SH-SY5Y (cell line): ENCODE measurements at regions not wholly inside any gene's neighbourhood (a gene's known extent, or its start where the extent isn't known, plus 50 kb on each side); places are given as distances from the start of the nearest gene placed in this dataset.
A peak's percentile ranks its signal among the peaks of the same experiment; 100 is the strongest.

Experiments used
- GATA2 ChIP-seq: IDR thresholded peaks from 2 replicates; pipeline ENCODE4 v1.6.1; 2011; ENCODE audit warnings: mild to moderate bottlenecking, low read depth, low read length
- GATA3 ChIP-seq: IDR thresholded peaks from 2 replicates; pipeline ENCODE4 v1.6.1; 2011; ENCODE audit warnings: low read depth, mild to moderate bottlenecking, low read length, moderate library complexity

- TF ChIP-seq GATA2, result no peak
- TF ChIP-seq GATA3, result no peak
Measured at GRCh38 chr7:67301667-67302066, 305.0 kb downstream of the TYW1 start.

DNA sequence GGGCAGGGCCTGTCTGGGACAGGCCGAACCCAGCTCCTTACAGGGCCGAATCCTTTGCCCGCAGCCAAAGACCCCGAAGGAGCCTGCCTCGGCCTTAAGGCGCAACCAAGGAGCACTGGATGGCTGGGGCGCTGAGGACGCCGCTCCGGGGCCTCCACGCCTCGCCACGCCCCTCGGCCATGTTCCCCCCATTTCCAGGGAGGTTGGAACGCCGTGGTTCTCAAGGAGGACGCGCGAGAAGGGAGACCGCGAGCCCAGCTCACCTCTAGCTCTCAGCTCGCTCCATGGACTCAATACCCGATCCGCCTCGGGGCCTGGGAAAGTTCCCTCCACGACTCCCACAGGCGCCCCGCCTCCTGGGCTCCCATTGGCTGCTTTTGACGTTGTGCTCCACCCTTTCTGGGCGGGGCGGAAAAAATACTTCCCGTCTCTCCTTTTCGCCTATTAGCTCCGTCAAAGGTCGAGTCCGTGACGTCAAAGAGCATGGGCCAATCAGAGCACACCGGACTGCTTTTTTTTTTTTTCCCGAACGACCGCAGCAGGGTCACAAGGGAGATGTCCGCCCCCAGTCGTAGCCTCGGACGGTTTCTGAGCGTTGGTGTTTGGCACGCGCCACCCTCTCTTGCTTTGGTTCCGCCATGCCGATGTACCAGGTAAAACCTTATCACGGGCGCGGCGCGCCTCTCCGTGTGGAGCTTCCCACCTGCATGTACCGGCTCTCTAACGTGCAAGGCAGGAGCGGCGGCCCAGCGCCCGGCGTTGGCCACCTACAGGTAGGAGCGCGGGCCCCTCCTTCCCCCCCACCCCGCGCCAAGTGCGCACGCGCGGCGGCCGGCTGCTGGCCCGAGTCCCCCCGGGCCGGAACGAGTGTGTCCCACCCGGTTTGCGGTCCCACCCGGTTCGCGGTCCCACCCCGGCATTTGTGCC lies 305.7 kb downstream of the TYW1 start:
- TF ChIP-seq GATA2 (no peak), GATA3 (no peak)

GRCh38 chr7:67306331-67306730 lies 309.7 kb downstream of the TYW1 start:
- TF ChIP-seq GATA3 (no peak), GATA2 (no peak)

DNA sequence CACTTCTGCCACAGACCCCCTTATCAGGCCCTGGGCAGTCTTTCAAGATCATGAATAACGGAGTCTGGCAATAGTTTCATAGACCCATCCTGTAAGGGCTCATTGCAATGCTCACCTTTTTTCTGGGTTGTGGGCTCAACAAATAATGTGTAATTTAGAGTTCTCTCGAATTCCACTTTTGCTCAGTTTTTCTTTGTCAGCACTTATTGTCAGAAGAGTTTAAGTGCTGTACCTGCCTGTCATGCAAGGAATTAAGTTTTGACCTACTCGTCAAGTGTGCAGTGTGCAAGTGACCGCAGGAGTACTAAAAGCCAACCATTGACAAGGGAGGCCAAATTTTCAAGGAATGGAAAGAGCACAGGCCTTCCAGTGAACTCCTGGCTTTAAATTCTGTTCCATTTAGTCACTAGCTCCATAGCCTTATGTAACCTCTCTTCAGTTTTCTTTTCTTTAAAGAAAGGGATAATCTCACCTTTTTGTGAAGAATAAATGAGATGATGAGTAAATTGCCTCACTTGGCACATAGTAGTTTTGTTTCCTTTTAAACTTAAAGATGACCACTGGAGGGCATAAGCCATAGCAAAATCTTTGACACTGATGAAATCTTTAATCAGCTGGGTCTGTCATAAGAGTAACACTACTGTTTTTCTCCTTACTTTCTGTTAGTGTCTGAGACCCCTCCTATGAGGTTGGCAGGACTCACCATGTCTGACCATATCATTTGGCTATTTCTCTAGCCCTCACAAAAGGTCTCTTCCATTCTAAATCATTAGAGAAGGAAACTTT lies 313.3 kb downstream of the TYW1 start:
- TF ChIP-seq GATA2 (no peak), GATA3 (no peak)

DNA sequence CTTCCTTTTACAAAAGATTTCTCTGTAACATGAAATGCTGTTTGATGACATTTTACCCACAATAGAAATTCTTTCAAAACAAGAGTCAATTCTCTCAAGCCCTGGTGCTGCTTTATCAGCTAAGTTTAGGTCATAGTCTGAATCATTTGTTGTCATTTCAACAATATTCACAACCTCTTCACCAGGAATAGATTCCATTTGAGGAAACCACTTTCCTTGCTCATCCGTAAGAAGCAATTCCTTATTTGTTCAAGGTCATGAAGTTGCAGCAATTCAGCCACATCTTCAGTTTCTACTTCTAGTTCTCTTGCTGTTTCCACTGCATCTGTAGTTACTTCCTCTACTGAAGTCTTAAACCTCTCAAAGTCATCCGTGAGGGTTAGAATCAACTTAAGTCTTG lies 315.3 kb downstream of the TYW1 start:
- no peak for TF ChIP-seq GATA3

- no peak for TF ChIP-seq GATA2
- TF ChIP-seq GATA3, result no peak
Measured at GRCh38 chr7:67313213-67313612, 316.6 kb downstream of the TYW1 start.

GRCh38 chr7:67341153-67341768 lies 344.6 kb downstream of the TYW1 start:
- no peak for TF ChIP-seq GATA3
- no peak for TF ChIP-seq GATA2

DNA sequence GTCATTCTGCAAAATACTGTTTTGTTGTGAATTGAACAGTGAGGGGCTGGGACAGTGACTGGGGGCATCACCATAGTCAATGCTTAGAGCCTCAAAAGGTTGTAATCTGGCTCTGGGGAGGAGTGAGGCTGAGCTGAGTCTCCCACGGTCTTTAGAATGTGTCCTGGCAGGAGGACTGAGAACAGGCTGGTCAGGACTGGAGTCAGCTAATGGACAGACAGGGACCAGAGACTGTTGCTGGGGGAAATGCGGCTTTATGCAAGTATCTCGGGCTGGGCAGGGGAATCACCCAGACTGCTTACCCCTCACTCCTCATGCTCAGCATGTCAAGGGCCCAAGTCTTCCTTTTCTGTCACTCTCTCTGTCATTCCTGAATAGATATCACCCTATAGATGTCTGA lies 346.5 kb downstream of the TYW1 start:
- no peak for TF ChIP-seq GATA2
- TF ChIP-seq GATA3, result no peak

DNA sequence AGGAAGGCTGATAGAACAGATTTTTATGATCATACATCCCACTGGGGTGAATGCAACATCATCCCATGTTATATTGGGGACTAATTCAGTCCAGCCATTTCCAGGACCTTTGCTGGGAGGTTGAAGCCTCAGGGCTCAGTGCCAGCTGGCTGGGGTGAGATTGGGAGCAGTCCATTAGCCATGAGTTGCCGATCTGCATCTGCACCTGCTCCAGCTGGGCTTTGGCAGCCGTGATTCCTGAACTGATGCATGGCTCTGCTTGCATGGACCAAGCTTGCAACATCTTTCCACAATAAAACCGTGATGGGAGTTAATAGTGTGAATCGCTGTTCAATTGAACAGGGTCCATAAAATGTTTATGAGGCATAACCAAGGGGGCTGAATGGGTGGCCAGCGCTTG lies 346.9 kb downstream of the TYW1 start:
- TF ChIP-seq GATA2 (peak; percentile 77), GATA3 (no peak)

DNA sequence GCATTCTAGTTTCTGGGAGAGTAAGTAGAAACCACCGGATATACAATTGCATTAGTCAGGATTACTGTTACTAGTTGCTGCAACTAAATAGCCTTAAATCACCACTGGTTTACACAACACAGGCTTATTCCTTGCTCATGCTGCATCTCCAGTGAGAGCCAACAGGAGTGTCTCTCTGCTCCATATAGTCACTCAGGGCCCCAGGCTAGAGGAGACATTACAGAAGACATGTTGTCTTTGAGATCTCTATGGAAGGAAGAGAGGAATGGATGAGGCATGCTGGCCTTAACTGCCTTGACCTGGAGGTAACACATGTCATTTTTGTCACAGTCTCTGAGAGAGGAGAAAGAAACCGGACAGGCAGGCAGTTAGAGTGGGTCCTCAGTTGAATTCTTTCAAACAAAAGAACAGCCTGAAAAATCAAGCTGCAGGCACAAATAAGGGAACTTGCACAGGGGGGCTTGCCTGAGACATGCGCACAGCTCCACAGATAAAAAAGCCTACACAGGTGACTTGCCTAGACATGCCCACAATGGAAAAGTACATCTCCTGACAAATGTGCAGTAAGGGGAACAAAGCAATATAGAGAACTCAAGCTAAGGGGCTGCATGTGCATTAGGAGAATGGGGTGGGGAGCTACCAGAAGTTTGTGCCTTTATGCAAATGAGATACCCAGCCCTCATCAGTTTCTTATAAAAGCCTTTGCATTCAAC lies 348.0 kb downstream of the TYW1 start:
- TF ChIP-seq GATA2 (no peak), GATA3 (no peak)

DNA sequence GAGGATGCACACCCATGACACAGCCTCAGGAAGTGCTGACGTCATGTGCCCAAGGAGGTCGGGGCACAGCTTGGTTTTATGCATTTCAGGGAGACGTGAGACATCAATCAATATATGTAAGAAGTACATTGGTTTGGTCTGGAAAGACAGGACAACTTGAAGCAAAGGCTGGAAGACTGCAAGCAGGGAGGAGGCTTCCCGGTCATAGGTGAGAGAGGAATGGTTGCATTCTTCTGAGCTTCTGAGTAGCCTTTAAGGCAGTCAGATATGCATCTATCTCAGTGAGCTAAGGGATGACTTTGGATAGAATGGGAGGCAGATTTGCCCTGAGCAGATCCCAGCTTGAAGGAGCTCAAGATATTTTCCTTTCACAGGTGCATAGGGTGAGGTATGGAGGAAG lies 349.5 kb downstream of the TYW1 start:
- no peak for TF ChIP-seq GATA3

DNA sequence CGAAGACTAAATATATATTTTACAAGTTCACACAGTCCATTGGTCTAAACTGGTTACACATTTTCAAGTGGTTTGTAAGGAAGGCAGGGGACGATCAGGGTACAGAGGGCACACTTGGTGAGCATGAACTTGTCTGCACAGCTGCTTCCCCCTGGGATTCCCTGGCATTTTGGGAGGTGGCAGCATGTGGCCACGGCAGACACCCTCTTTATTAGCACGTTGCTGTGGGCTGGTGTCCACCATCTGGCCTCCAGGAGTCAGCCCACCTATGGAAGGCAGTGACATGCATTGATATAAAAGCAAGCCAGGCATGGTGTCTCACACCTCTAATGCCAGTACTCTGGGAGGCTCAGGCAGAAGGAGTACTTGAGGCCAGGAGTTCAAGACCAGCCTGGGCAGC lies 350.2 kb downstream of the TYW1 start:
- TF ChIP-seq GATA3 (no peak), GATA2 (no peak)

- TF ChIP-seq GATA3 (no peak), GATA2 (no peak)
Measured at GRCh38 chr7:67348171-67348570, 351.5 kb downstream of the TYW1 start.

- TF ChIP-seq GATA3 (no peak), GATA2 (no peak)
Measured at GRCh38 chr7:67359900-67360299, 363.3 kb downstream of the TYW1 start.

DNA sequence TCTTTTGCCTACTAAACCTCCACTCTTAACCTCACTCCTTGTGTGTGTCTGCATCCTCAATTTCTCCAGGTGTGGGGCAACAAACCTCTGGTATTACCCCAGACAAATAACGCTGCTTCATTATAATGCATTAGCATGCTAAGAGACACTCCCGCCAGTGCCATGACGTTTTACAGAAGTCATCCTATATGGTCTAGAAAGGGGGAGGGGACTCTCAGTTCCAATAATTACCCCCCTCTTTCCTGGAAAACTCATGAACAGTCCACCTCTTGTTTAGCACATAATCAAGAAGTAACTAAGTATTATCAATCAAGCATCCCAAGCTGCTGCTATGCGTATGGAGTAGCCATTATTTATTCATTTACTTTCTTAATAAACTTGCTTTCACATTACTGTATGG lies 364.5 kb downstream of the TYW1 start:
- TF ChIP-seq GATA3, result no peak
- TF ChIP-seq GATA2, result no peak
